ENCODE measurements at regions not wholly inside any gene's neighbourhood (a gene's known extent, or its start where the extent isn't known, plus 50 kb on each side); places are given as distances from the start of the nearest gene placed in this dataset.
A peak's percentile ranks its signal among the peaks of the same experiment; 100 is the strongest.

DNA sequence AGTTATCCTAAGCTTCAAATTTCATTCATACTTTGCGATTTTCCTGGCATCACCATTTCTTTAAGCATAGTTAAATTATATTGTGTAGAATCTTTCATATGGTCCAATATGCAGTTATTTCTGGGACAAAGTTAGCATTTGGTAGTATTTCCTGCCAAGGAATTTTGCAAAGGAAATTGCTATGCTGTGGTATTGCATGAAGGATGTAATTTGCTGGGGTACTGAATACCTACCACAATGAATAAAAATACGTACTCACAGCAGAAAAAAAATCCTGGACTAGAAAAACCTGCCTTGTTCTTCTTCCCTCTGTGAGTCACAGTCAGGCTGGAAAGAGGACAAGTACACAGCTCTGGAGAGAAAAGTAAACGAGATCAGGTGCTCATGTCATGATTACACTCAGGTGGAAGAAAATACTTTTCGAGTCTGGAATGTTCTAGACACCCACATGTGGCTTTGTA lies 241.2 kb downstream of the PTBP2 start:
- peak; percentile 70 for DNase-seq (ENCODE audit: low read depth, low spot score)

DNA sequence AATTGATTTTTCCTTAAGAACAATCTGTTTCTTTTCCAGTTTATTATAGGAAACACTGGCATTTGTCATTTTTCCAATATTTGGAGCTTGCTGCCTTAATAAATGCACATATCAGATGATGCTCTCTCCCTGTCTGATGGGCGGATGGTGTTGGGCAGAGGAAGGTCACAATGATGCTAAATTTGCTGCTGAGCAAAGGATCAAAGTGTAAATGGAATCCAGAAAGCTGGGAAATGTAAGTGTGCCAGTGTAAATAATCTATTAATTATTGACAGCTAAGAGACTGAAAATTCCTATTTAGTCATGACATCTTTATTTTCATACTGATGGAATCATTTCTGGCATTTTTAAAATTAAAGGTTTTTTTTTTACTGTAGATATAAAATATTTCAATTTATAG lies 243.2 kb downstream of the PTBP2 start:
- no peak for DNase-seq (ENCODE audit: low read depth, low spot score)

DNA sequence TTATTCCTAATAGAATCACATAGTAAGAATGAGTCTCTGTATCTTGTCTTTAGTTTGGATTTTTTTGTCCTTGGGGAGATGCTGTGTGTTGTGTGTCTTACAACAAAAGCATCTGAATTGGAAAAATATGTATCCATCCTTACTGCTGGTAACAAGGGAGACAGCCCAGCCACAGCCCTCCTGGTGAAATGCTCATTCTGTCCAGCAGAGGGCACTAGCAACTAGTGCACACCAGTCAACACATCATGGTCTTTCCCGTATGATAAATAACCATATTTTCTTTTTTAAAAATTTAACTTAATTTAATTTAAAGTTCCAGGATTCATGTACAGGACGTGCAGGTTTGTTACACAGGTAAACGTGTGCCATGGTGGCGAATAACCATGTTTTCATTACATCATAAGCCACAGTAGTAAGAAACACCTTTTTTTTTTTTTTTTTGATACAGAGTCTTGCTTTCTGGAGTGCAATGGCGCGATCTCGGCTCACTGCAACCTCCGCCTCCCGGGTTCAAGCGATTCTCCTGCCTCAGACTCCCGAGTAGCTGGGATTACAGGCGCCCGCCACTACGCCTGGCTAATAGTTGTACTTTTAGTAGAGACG lies 245.1 kb downstream of the PTBP2 start:
- DNase-seq (ENCODE audit: low read depth, low spot score) = peak; percentile 87

DNA sequence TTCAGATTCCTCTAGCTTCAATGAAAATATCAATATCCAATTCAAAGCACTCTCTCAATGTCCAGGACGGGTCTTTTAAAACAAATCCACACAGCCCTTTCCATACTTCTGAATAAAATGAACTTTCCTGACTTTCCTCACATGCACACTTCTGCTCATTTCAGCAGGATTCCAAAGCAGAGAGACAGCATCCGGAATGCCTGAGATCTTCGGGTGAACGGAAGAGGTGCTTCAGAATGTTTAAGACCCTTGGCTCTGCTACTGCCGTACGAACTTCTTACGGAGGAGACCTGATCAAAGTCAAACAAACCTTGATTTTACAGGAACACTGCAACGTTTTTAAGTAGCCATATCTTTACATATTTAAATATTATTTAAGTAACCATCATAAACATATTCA lies 245.7 kb downstream of the PTBP2 start:
- DNase-seq (ENCODE audit: low read depth, low spot score) = no peak

DNA sequence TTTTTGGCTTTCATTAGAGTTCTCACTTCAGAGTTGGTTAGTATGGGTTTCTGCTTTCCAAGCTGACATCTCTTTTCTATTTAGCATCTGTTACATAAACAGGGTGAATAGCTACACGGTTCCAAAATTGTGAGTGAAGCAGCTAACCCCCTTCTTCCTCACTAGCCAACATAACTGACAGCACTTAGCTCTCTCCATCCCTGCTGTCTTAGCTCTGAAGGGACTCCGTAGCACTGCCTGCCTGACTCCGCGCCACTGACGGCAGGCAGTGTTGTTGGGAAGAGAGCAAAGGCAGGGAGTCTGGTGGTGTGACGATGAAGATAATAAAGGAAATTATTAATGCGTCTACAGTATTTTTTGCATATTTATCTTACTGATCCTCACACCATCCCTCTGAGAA lies 247.0 kb downstream of the PTBP2 start:
- DNase-seq (ENCODE audit: low read depth, low spot score) = peak; percentile 36

DNA sequence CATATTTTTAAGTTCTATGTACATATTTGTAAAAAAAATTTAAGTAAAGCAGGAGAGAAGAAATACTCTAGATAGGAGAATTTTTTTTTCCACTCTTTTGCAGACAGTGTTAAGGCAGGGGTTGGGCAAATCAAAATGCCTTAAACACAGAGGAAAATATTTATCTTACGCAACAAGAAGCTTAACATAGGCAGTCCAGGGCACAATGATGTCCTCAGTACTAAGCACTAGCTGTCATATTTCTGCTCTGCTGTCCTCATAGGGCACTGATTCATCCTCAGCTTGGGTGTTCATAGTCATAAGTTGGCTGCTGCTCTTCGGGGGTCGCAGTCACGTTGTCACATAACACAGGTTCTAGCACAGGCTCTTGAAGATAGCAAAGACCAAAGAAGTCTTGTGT lies 247.4 kb downstream of the PTBP2 start:
- DNase-seq (ENCODE audit: low read depth, low spot score) = no peak

DNA sequence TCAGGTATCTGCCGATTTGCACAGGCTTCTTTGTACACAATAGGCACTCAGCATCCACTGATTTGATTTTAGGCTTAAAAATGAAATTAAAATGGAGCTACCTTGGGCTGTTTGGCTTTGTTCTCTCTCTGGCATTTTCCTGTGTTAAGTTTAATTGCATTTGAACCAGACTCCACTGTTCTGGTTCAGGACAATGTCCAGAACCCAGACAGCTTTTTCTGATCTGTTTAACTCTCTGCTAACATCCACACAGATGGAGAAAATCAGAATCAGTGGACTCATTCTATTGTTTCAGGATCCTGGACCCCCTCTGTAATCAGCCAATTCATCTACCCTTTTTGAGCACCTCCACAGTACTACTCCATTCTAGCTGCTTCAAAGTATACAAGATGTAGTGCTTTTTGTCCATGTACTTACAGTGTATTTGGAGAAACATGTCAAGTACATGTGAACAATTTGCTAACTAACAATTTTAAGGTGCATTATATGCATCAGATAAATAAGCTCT lies 248.1 kb downstream of the PTBP2 start:
- DNase-seq (ENCODE audit: low read depth, low spot score) = no peak

DNA sequence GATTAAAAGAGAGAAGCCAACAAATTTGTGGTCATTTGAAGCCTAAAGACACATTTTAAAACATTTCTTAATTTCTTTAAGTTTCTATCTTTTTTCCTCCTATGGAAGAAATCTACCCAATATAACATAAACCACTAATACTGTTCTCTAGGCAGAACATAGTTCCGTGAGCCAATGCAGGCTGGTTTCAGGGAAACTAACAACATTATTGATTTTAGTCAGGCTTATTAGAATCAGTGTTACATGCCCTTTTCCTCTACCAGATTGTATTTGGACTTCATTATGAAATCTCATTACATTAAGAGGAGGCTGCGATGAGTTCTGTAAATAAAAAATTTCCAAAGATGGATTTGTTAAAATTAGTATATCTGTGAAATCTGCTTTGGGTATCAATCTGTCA lies 249.9 kb downstream of the PTBP2 start:
- DNase-seq (ENCODE audit: low read depth, low spot score) = no peak

DNA sequence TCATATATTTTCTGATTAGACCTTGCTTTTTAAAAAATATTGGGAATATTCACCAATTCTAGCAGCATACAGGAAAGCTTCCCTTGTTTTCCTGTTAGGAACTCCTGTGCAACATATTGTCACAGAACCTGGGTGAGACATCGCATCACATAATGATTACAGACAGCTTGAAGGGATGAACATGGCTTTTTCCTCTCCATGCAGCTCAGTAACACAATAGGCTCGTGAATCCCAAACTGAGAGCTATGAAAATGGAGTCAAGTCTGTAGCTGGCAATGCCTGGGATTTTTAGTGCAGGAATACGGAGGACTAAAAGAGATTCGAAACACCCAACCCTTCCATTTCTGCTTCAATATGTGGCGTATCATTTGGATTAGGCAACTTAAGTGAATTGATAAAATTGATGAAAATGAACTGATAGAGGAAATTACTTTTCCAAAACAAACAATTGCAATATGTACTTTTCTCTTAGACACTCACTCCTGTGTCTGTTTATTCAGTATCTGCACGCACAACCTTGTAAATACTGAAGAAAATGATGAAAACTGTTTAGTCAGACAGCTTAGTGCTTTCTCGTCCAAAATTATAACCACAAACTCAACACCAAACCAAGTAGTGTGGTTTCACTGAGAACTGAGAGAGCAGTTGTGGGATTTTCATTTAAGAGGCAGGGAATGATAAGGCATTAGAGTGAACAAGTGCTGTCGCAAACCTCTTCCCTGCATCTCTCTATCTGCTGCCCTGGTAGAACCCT lies 250.4 kb downstream of the PTBP2 start:
- peak; percentile 70 for DNase-seq (ENCODE audit: low read depth, low spot score)

DNA sequence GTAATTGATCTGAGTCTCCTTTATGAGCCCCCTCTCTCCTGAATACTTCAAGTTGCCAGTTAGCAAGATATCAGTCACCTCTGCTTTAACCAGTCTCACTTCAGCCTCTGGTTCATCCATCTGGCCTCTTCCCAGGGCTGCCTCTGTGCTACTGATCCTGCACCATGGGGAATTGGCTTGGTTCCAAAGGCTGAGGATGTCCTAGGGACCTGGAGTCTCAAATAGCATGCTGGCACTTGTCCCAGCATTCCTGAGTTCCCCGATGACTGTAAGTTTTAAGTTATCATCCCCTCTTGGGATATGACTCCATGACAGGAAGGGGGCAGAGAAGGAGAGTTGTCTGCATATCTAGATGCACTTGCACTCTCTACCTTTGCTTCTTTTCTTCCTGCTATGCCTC lies 252.0 kb downstream of the PTBP2 start:
- DNase-seq (ENCODE audit: low read depth, low spot score) = no peak

DNA sequence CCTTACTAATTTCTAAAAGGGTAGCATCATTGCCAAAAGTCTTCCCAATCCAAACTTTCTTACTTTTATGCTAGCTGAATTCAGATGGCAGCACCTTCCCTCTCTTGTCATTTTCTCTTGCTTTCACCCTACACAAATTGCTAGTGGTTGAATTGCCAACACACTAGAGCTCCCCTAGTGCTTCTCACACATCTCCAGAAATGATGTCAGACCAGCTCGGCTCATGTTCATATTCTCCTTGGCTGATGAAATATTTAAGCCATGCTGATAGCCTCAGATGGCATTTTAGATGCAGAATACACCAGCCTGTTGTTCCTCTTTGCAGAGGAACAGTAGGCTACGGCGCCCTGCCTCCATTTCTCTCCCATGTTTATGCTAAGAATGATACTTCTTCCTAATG lies 256.9 kb downstream of the PTBP2 start:
- no peak for DNase-seq (ENCODE audit: low read depth, low spot score)

DNA sequence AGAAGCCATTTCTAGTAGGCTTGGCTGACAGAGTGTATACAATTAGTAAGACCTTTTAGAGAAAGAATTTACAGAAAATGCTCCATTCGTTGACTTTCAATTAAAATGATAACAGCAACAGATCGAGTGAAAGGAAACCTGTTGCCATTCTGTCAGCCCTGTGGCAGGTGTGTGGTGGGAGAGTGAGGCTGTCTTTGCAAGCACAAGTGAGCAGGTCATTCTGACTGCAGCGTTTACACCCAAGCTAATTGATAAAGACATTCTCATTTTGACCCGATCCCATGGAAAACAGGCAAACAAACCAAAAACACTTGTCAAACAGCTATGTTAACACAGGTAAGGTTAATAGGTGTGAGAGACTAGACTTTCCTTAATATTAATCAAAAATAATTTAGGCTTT lies 257.3 kb downstream of the PTBP2 start:
- no peak for DNase-seq (ENCODE audit: low read depth, low spot score)

DNA sequence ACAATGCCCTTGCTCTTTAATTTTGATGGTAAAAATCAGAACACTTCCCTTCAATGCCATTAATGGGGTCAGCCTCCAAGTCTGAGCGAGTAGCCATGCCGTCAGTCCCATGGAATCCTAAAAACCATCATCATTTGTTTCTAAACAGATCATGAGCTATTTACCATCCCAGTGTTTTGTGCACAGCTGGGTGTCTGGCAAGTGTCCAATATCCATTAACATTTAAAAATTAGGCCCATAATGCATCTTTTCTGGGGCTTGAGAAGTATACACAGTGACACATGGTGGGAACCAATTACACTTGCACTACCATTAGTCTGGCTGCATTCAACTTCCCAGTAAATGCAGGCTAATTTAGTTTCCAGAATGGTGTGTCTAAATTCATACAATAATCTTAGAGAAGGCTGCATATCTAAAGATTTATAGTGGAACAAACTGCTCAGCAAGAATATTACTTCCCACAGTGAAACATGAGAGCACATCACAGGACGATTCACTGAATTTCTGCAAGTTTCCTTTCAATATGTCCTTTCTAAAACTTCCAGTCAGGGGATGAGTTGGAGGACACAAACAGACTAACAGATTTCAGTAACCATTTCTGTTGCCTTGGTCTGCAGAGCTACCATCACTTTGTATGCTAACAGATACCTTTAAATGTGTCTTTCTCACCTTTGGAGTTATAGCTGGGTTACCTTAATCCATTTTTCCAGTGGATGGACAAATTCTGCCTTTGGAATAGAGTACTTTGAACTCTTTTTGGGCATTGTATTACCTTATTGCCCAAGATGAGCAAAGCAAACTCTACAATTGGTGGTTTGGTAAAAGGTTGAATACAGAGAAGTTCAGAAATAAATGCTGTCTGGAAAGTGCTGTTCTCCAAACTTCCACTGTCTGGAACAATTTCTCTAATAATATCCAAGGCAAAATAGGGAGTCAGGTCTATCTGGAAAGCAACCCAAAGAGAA lies 258.0 kb downstream of the PTBP2 start:
- DNase-seq (ENCODE audit: low read depth, low spot score) = peak; percentile 25

DNA sequence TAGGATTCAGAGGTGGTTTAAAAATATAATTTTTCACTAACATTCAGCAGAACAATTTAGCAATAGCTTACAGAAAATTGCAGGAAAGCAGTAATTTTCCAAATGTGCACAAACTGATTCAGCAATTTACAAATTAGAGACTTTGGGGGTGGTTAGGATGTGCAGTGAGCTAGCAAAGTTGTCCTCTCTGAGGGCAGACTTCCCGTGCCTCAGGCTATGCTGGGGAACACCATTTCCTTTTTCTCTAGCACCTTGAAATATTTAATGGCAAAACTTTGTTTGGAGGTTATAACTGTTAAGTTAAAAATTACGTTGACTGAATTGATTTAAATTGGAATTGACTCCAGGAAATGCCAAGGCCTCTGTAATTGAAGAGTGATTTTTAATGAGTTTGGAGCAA lies 258.9 kb downstream of the PTBP2 start:
- DNase-seq (ENCODE audit: low read depth, low spot score) = no peak

DNA sequence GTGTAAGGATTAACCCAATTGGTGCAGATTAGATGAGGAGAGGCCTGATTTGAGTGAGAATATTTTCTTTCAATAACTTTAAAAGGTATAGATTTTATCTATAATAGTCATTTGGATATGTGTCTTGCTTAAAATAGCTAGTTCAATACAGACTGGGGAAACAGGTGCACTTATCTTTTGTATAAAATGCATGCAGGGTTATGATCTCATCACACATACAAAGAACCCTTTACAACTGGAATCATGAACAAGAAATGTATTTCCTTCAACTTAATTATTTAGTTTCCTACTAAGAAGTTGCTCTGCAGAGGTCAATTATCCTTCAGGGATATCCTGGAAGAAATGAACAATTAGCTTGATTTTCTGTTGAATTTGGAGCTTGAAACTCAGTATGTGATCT lies 259.6 kb downstream of the PTBP2 start:
- DNase-seq (ENCODE audit: low read depth, low spot score) = no peak

DNA sequence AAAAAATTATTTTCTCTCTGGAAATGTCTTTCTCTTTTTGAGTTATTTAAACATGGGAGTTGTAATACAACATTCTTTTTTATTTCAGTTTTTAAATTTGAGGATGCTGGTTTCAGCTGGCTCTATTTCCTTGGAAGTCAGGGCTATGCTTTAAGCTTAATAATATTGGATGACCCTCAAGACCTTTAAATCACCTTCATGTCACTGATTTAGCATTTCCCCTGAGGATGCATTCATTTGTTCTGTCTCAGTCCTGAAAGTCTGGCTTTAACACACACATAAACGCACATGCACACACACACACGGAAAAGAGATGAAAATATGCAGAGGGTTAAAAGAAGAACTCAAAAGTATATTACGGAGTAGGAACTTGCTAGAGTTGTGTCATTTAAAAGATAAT lies 260.5 kb downstream of the PTBP2 start:
- no peak for DNase-seq (ENCODE audit: low read depth, low spot score)

DNA sequence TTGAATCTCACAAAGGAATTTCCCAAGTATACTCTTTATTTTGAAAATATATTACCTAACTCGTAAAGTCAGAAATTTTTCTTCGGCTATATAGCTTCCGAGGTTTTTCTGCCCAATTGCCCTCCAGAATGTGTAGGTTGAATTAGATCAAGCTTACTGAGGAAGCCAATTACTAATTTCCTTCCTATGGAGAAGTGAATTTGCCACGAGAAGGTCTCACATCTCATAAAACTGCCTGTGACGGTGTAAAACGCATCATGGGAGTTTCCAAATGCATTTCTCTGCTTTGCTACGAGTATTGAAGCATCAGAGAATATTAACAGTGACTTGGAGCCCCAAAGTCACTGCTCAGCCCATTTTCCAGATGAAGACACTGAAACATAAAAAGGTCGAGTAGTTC lies 262.3 kb downstream of the PTBP2 start:
- no peak for DNase-seq (ENCODE audit: low read depth, low spot score)

DNA sequence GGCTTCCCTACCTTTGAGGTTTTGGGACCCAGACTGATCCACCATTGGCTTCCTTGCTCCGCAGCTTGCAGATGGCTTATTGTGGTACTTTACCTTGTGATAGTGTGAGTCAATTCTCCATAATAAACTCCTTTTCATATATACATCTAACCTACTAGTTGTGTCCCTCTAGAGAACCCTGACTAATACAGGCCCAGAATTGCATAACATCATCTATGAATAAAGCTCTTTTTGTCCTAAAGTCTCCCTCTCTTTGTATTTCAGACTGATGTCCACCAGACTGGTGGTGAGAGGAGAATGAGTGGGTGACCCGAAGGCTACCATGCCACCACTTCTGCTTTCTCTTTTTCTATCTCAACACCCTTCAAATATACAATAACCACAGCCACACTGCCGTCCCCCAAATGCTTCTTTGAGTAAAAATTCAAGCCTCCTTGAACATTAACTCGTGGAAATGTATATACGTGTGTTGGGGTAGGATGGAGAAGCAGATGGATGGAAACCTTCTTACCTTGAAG lies 265.7 kb downstream of the PTBP2 start:
- no peak for DNase-seq (ENCODE audit: low read depth, low spot score)

DNA sequence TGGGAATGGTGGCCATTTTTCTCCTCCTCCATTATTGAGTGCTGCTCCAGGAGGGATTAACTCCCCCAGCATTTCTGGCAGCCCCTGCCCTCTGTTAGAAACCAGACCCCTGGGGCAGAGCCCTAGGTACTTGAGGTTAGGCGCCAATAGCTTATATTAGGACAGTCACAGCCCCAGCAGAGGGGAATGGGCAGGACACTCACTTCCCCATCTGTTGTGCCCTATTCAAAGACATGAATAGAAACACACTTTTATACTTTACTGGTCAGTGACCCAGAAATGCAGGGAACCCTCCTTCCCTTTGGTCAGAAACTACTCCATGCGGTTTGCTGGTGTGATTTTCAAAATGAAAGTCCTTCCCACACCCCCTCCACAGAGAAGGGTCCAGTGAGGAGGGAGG lies 267.7 kb downstream of the PTBP2 start:
- DNase-seq (ENCODE audit: low read depth, low spot score) = no peak

DNA sequence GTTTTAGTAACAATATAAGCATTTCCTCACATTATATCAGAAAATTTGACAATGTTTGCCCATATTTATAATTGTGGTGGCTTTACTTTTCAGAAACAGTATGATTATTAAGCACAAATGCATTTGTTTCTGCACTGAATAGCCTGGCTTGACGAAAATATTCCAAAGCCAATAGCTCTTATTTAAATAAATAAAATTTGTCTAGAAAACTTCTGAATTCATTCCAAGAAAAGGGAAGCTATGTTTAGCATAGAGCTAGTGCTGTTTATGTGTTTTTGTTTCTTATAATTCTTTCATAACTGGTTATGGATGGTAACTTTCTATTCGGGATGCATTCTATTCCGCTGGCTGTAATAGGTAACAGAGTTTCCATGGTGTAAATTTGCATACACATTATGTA lies 268.6 kb downstream of the PTBP2 start:
- DNase-seq (ENCODE audit: low read depth, low spot score) = no peak

DNA sequence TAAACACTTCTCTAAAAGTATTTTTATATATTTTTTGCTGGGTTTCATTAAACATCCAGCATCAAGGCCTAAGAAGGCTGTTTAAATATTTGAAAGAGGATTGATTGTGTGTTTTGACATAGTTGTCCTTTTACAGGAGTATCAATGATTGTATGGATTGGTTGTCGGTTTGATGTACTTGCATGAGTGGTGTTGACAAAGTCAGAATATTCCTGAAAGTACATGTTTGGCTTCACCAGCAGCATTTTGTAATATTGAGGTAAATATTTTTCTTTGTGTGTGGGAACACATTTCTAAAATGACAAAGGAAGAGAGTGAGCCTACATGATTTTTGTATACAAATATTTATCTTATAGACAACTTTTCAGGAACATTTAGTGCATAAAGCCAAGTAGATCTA lies 269.7 kb downstream of the PTBP2 start:
- DNase-seq (ENCODE audit: low read depth, low spot score) = no peak

DNA sequence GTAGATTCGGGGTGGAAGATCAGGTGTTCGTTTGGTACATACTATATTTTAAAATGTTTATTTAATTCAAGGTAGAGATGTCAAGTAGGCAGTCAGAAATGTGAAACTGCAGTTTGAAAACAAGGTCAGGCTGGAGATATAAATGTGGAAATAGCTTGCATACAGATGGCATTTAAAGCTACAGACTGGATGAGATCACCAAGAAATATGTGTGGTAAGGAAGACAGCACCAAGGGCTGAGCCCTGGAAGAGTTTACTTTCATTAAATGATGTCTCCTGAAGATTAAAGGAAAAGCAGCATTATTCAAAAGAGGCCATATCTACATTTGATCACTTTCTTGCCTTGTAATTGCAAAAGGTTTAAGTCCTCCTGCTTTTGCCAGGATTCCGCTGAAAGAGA lies 271.3 kb downstream of the PTBP2 start:
- no peak for DNase-seq (ENCODE audit: low read depth, low spot score)
